WTC11 (cell line): ENCODE measurements at regions not wholly inside any gene's neighbourhood (a gene's known extent, or its start where the extent isn't known, plus 50 kb on each side); places are given as distances from the start of the nearest gene placed in this dataset.

ENCODE experiments used
- ATAC-seq: fragments of 200-7000 bp; cut with Tn5 transposase; 2 replicates; pipeline ENCODE4 v1.10.0; 2021; ENCODE audit warnings: mild to moderate bottlenecking, moderate library complexity
- CTCF ChIA-PET: fragments of 300-600 bp; sonication (Branson Sonifier 250); formaldehyde crosslinking; loops from one replicate; lab custom pipeline; 2021; ENCODE audit warnings: antibody characterized with exemption; lab: Charles Lee
- POLR2A ChIA-PET: fragments of 350-600 bp; sonication (Branson Sonifier 250); formaldehyde crosslinking; loops from one replicate; lab custom pipeline; 2021; ENCODE audit warnings: antibody characterized with exemption; lab: Charles Lee
- DNase-seq: peaks from one replicate; pipeline ENCODE4 v3.0.0; 2021; ENCODE audit warnings: low spot score
- H3K27ac Mint-ChIP-seq: 2 replicates; pipeline ENCODE4 v1.8.0; 2021; ENCODE audit warnings: mixed read lengths
- H3K27me3 Mint-ChIP-seq: 2 replicates; pipeline ENCODE4 v1.8.0; 2021; ENCODE audit warnings: low read depth, mild to moderate bottlenecking, moderate library complexity, mixed read lengths
- H3K36me3 Mint-ChIP-seq: 2 replicates; pipeline ENCODE4 v1.8.0; 2021; ENCODE audit warnings: mixed read lengths
- H3K4me1 Mint-ChIP-seq: 2 replicates; pipeline ENCODE4 v1.8.0; 2022; ENCODE audit warnings: mixed read lengths
- H3K4me3 Mint-ChIP-seq: 2 replicates; pipeline ENCODE4 v1.8.0; 2021; ENCODE audit warnings: mild to moderate bottlenecking, moderate library complexity, mixed read lengths
- H3K9me3 Mint-ChIP-seq: 2 replicates; pipeline ENCODE4 v1.8.0; 2021; ENCODE audit warnings: mixed read lengths
- ATF1 ChIP-seq: sonication (generic); formaldehyde crosslinking; IDR thresholded peaks from 2 replicates; pipeline ENCODE4 v1.8.1; 2023; ENCODE audit warnings: mild to moderate bottlenecking, moderate library complexity, missing genetic modification reagents
- ATF6 ChIP-seq: sonication (generic); formaldehyde crosslinking; IDR thresholded peaks from 2 replicates; pipeline ENCODE4 v1.8.1; 2023; ENCODE audit warnings: mild to moderate bottlenecking, missing genetic modification reagents
- CDX4 ChIP-seq: fragments of 250-450 bp; sonication (Bioruptor Pico); IDR thresholded peaks from 2 replicates; pipeline ENCODE4 v1.9.0; 2021; ENCODE audit warnings: moderate library complexity, mild to moderate bottlenecking, inconsistent platforms, borderline replicate concordance
- CTCF ChIP-seq: fragments of 200-600 bp; IDR thresholded peaks from 2 replicates; pipeline ENCODE4 v1.8.0; 2022; ENCODE audit warnings: antibody characterized with exemption
- E2F4 ChIP-seq: sonication (generic); formaldehyde crosslinking; IDR thresholded peaks from 2 replicates; pipeline ENCODE4 v1.8.1; 2022; ENCODE audit warnings: low read depth, mild to moderate bottlenecking, moderate library complexity, missing genetic modification reagents, borderline replicate concordance
- E2F5 ChIP-seq: sonication (generic); formaldehyde crosslinking; IDR thresholded peaks from 2 replicates; pipeline ENCODE4 v1.8.1; 2022; ENCODE audit warnings: mild to moderate bottlenecking, moderate library complexity, missing genetic modification reagents
- GABPB1 ChIP-seq: sonication (generic); formaldehyde crosslinking; IDR thresholded peaks from 2 replicates; pipeline ENCODE4 v1.8.1; 2023; ENCODE audit warnings: mild to moderate bottlenecking, missing genetic modification reagents
- IRF2 ChIP-seq: sonication (generic); formaldehyde crosslinking; IDR thresholded peaks from 2 replicates; pipeline ENCODE4 v1.8.0; 2022; ENCODE audit warnings: low read depth, missing genetic modification reagents, borderline replicate concordance
- MAX ChIP-seq: sonication (generic); formaldehyde crosslinking; IDR thresholded peaks from 2 replicates; pipeline ENCODE4 v1.8.0; 2022; ENCODE audit warnings: mild to moderate bottlenecking, missing genetic modification reagents
- MXD4 ChIP-seq: fragments of 250-450 bp; sonication (Bioruptor Pico); IDR thresholded peaks from 2 replicates; pipeline ENCODE4 v1.8.0; 2021; ENCODE audit warnings: mild to moderate bottlenecking, moderate library complexity, borderline replicate concordance
- NR3C1 ChIP-seq: sonication (generic); formaldehyde crosslinking; conservative IDR thresholded peaks from 2 replicates; pipeline ENCODE4 v1.8.1; 2023; ENCODE audit warnings: low read depth, mild to moderate bottlenecking, missing genetic modification reagents
- OVOL2 ChIP-seq: fragments of 250-450 bp; sonication (Bioruptor Pico); IDR thresholded peaks from 2 replicates; pipeline ENCODE4 v1.9.0; 2021; ENCODE audit warnings: mild to moderate bottlenecking, borderline replicate concordance
- SMAD4 ChIP-seq: sonication (generic); formaldehyde crosslinking; IDR thresholded peaks from 2 replicates; pipeline ENCODE4 v1.8.0; 2022; ENCODE audit warnings: mild to moderate bottlenecking, missing genetic modification reagents
- STAT6 ChIP-seq: sonication (generic); formaldehyde crosslinking; conservative IDR thresholded peaks from 2 replicates; pipeline ENCODE4 v1.8.1; 2023; ENCODE audit warnings: mild to moderate bottlenecking, low read depth, missing genetic modification reagents, moderate library complexity
- TCF7 ChIP-seq: sonication (generic); formaldehyde crosslinking; IDR thresholded peaks from 2 replicates; pipeline ENCODE4 v1.8.0; 2022; ENCODE audit warnings: mild to moderate bottlenecking, low read depth, missing genetic modification reagents, moderate library complexity

GRCh38 chr2:180324182-180324581, 317.1 kb upstream of the CWC22 start:
- no peak for TF ChIP-seq MAX (CRISPR knock-in tag)
- TF ChIP-seq MXD4 (CRISPR knock-in tag), result no peak
- TF ChIP-seq E2F5, result no peak
- TF ChIP-seq TCF7 (CRISPR knock-in tag), result no peak
- TF ChIP-seq CTCF, result no peak
- no peak for TF ChIP-seq SMAD4 (CRISPR knock-in tag)
- TF ChIP-seq CDX4 (CRISPR knock-in tag), result no peak
- TF ChIP-seq NR3C1 (CRISPR knock-in tag), result no peak
- TF ChIP-seq E2F4 (CRISPR knock-in tag), result no peak
- TF ChIP-seq IRF2, result no peak
- no peak for TF ChIP-seq ATF6 (CRISPR knock-in tag)
- POLR2A ChIA-PET, result no interaction called here
- H3K27ac Mint-ChIP-seq, result no peak overlapping the region
- no peaks in the 10 kb centered on the region for H3K27me3 Mint-ChIP-seq
- DNase-seq (no peak), ATAC-seq (no peak)
- peaks cover 20% of the 10 kb centered on the region for H3K9me3 Mint-ChIP-seq
- CTCF ChIA-PET, result no interaction called here
- H3K4me1 Mint-ChIP-seq, result peaks cover 12% of the 10 kb centered on the region
- peaks cover 14% of the 10 kb centered on the region for H3K36me3 Mint-ChIP-seq
- H3K4me3 Mint-ChIP-seq, result no peak overlapping the region

GRCh38 chr2:180322781-180323180, 315.7 kb upstream of the CWC22 start:
- TF ChIP-seq STAT6 (CRISPR knock-in tag) (no peak), GABPB1 (no peak), OVOL2 (no peak), ATF1 (CRISPR knock-in tag) (no peak)
- ATAC-seq (no peak), DNase-seq (no peak)
- peaks cover 31% of the 10 kb centered on the region for H3K9me3 Mint-ChIP-seq
- H3K27me3 Mint-ChIP-seq, result no peaks in the 10 kb centered on the region
- peaks cover 14% of the 10 kb centered on the region for H3K36me3 Mint-ChIP-seq
- no peak overlapping the region for H3K27ac Mint-ChIP-seq
- H3K4me3 Mint-ChIP-seq, result no peak overlapping the region
- POLR2A ChIA-PET, result no interaction called here
- H3K4me1 Mint-ChIP-seq, result peaks cover 5% of the 10 kb centered on the region
- CTCF ChIA-PET, result no interaction called here
